ENCODE measurements at regions not wholly inside any gene's neighbourhood (a gene's known extent, or its start where the extent isn't known, plus 50 kb on each side); places are given as distances from the start of the nearest gene placed in this dataset.

GRCh38 chr10:124213899-124214510 is 120.6 kb upstream of the CHST15 start:
- H3K9me3 ChIP-seq (ENCODE audit: control insufficient read depth, low read length) = no peaks in the 10 kb centered on the region
- H3K9ac ChIP-seq (ENCODE audit: low read length) = no peak overlapping the region
- H3K27me3 ChIP-seq (ENCODE audit: control insufficient read depth, insufficient read depth, low read length) = no peaks in the 10 kb centered on the region
- no peak overlapping the region for H3K4me3 ChIP-seq (ENCODE audit: low read length)
- no peaks in the 10 kb centered on the region for H3K4me1 ChIP-seq (ENCODE audit: control insufficient read depth, insufficient read depth, low read length)
- H3K36me3 ChIP-seq (ENCODE audit: control insufficient read depth, insufficient read depth, low read length) = no peaks in the 10 kb centered on the region

DNA sequence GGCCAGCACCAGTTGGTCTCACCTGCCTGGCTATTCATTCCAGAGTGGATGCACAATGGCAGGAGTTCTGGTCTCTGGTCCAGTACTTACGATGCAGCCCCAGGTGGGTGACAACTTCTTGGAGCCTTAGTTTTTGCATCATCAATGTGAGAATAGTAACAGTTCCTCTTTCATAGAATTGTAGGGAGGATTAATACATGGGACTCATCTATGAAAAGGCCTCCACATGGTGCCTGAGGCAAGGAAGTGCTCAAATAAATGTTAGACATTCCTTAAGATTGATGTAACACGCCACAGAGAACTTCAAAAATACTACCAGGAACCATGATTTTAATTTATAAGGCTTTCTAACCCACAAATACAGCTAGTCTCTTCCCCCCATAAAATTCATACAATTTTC is 120.1 kb upstream of the CHST15 start:
- H3K4me1 ChIP-seq (ENCODE audit: control insufficient read depth, insufficient read depth, low read length) = no peaks in the 10 kb centered on the region
- no peak overlapping the region for H3K9ac ChIP-seq (ENCODE audit: low read length)
- H3K36me3 ChIP-seq (ENCODE audit: control insufficient read depth, insufficient read depth, low read length) = no peaks in the 10 kb centered on the region
- H3K9me3 ChIP-seq (ENCODE audit: control insufficient read depth, low read length) = no peaks in the 10 kb centered on the region
- H3K27me3 ChIP-seq (ENCODE audit: control insufficient read depth, insufficient read depth, low read length) = no peaks in the 10 kb centered on the region
- H3K4me3 ChIP-seq (ENCODE audit: low read length) = no peak overlapping the region

GRCh38 chr10:124212702-124213101 is 119.3 kb upstream of the CHST15 start:
- Histone ChIP-seq H3K27me3 (ENCODE audit: control insufficient read depth, insufficient read depth, low read length) (no peaks in the 10 kb centered on the region), H3K9me3 (ENCODE audit: control insufficient read depth, low read length) (no peaks in the 10 kb centered on the region), H3K36me3 (ENCODE audit: control insufficient read depth, insufficient read depth, low read length) (no peaks in the 10 kb centered on the region), H3K9ac (ENCODE audit: low read length) (no peak overlapping the region), H3K4me3 (ENCODE audit: low read length) (no peak overlapping the region), H3K4me1 (ENCODE audit: control insufficient read depth, insufficient read depth, low read length) (no peaks in the 10 kb centered on the region)

- H3K9me3 ChIP-seq (ENCODE audit: control insufficient read depth, low read length) = no peaks in the 10 kb centered on the region
- H3K4me3 ChIP-seq (ENCODE audit: low read length) = no peak overlapping the region
- no peak overlapping the region for H3K9ac ChIP-seq (ENCODE audit: low read length)
- no peaks in the 10 kb centered on the region for H3K27me3 ChIP-seq (ENCODE audit: control insufficient read depth, insufficient read depth, low read length)
- no peaks in the 10 kb centered on the region for H3K36me3 ChIP-seq (ENCODE audit: control insufficient read depth, insufficient read depth, low read length)
- no peaks in the 10 kb centered on the region for H3K4me1 ChIP-seq (ENCODE audit: control insufficient read depth, insufficient read depth, low read length)
These were observed 118.5 kb upstream of the CHST15 start for GRCh38 chr10:124211921-124212320.

DNA sequence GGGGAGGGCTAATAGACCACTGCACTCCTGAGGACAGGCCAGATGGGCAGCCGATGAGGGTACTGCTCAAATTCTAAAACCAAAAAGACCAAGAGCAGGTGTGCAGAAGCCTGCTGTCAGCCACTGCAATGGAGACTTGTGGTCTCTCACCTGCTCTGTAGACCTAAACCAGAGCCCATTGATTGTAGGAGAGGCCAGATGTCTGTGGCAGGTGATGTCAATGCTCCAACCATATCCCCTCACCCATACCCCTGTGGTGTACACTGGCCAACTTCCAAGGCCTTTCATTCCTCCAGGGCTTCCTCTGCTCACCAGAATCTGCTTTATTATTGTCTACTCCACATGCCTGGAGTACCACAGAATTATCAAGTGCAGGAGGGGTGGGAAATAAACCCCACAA is 116.9 kb upstream of the CHST15 start:
- H3K27me3 ChIP-seq (ENCODE audit: control insufficient read depth, insufficient read depth, low read length) = no peaks in the 10 kb centered on the region
- H3K4me1 ChIP-seq (ENCODE audit: control insufficient read depth, insufficient read depth, low read length) = no peaks in the 10 kb centered on the region
- H3K36me3 ChIP-seq (ENCODE audit: control insufficient read depth, insufficient read depth, low read length) = no peaks in the 10 kb centered on the region
- no peak overlapping the region for H3K4me3 ChIP-seq (ENCODE audit: low read length)
- H3K9me3 ChIP-seq (ENCODE audit: control insufficient read depth, low read length) = no peaks in the 10 kb centered on the region
- H3K9ac ChIP-seq (ENCODE audit: low read length) = no peak overlapping the region

DNA sequence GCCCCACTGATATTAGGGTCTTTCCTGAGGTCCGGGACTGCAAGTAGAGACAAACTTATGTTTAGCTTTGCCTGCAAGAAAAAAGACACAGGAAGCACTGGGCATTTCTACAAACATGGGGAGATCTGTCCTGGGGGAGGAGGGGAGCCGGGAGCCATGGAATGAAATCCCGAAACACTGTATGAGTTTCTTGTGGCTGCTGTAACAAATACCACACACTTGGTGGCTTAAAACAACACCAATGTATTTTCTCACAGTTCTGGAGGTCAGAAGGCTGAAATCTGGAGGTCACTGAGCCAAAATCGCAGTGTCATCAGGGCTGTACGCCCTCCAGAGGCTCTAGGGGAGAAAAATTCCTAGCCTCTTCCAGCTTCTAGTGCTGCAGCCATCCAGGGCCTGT is 114.0 kb upstream of the CHST15 start:
- H3K4me3 ChIP-seq (ENCODE audit: low read length) = no peak overlapping the region
- H3K36me3 ChIP-seq (ENCODE audit: control insufficient read depth, insufficient read depth, low read length) = no peaks in the 10 kb centered on the region
- H3K27me3 ChIP-seq (ENCODE audit: control insufficient read depth, insufficient read depth, low read length) = no peaks in the 10 kb centered on the region
- no peaks in the 10 kb centered on the region for H3K4me1 ChIP-seq (ENCODE audit: control insufficient read depth, insufficient read depth, low read length)
- no peak overlapping the region for H3K9ac ChIP-seq (ENCODE audit: low read length)
- no peaks in the 10 kb centered on the region for H3K9me3 ChIP-seq (ENCODE audit: control insufficient read depth, low read length)

DNA sequence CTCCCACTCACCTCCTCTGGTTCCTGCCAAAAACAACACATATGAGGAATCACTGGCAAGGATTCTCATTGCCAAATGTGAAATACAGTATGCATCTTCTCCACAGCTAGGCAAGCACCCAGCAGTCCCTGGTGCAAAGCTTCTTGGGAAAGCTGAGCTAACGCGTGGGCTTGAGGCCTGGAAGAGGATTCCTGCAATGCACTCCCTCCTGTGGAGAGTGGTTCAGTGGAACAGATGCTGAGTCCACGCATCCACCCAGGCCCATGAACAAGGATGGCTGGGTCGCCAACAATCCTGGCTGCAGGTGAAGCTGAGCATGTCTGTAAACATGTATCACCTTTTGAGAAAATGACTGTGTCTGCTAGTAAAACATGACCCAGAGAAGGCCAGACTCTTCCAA is 113.2 kb upstream of the CHST15 start:
- H3K27me3 ChIP-seq (ENCODE audit: control insufficient read depth, insufficient read depth, low read length) = no peaks in the 10 kb centered on the region
- H3K9me3 ChIP-seq (ENCODE audit: control insufficient read depth, low read length) = no peaks in the 10 kb centered on the region
- no peak overlapping the region for H3K9ac ChIP-seq (ENCODE audit: low read length)
- H3K4me3 ChIP-seq (ENCODE audit: low read length) = no peak overlapping the region
- no peaks in the 10 kb centered on the region for H3K4me1 ChIP-seq (ENCODE audit: control insufficient read depth, insufficient read depth, low read length)
- H3K36me3 ChIP-seq (ENCODE audit: control insufficient read depth, insufficient read depth, low read length) = no peaks in the 10 kb centered on the region

GRCh38 chr10:124205432-124205831 is 112.0 kb upstream of the CHST15 start:
- Histone ChIP-seq H3K9me3 (ENCODE audit: control insufficient read depth, low read length) (no peaks in the 10 kb centered on the region), H3K4me1 (ENCODE audit: control insufficient read depth, insufficient read depth, low read length) (no peaks in the 10 kb centered on the region), H3K36me3 (ENCODE audit: control insufficient read depth, insufficient read depth, low read length) (no peaks in the 10 kb centered on the region), H3K27me3 (ENCODE audit: control insufficient read depth, insufficient read depth, low read length) (no peaks in the 10 kb centered on the region), H3K9ac (ENCODE audit: low read length) (no peak overlapping the region), H3K4me3 (ENCODE audit: low read length) (no peak overlapping the region)

DNA sequence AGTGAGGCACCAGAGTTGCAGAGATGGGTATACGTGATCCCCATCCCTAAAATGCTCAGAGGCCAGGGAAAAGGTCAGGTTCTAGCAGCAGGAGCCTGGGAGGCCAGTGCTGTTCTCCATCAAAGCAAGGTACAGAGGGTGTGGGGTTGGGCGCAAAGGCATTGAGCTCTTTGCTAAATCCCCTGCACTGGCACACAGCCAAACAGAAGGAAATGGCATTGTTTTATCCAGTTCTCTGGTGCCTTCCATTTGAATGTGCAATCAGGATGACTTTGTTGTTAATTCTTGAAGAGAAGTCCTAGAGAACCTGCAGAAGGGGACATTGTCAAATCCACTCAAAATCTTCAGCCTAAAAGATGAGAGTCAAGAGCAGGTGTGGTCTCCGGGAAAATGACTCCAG is 111.3 kb upstream of the CHST15 start:
- no peaks in the 10 kb centered on the region for H3K4me1 ChIP-seq (ENCODE audit: control insufficient read depth, insufficient read depth, low read length)
- no peaks in the 10 kb centered on the region for H3K36me3 ChIP-seq (ENCODE audit: control insufficient read depth, insufficient read depth, low read length)
- H3K27me3 ChIP-seq (ENCODE audit: control insufficient read depth, insufficient read depth, low read length) = no peaks in the 10 kb centered on the region
- H3K4me3 ChIP-seq (ENCODE audit: low read length) = no peak overlapping the region
- H3K9me3 ChIP-seq (ENCODE audit: control insufficient read depth, low read length) = no peaks in the 10 kb centered on the region
- no peak overlapping the region for H3K9ac ChIP-seq (ENCODE audit: low read length)

DNA sequence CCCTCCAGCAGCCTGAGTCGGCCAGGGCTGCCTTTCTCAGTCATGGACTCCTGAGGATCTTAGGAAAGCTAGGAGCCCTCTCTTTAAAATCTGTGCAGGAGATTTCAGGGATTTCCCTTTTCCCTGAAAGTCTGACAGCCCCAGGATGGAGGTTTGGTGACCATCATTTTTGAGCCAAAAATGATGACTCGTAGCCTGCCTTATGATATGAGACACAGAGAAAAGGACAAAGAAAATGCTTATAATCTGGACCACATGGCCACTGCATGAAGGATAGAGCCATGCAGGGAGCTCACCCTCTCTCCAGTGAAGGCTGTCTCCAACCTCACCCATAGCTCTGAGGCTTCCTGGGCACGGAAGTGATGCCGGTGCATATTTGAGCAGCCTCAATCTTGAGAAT is 106.6 kb upstream of the CHST15 start:
- no peak overlapping the region for H3K9ac ChIP-seq (ENCODE audit: low read length)
- H3K9me3 ChIP-seq (ENCODE audit: control insufficient read depth, low read length) = no peaks in the 10 kb centered on the region
- H3K27me3 ChIP-seq (ENCODE audit: control insufficient read depth, insufficient read depth, low read length) = no peaks in the 10 kb centered on the region
- no peak overlapping the region for H3K4me3 ChIP-seq (ENCODE audit: low read length)
- no peaks in the 10 kb centered on the region for H3K36me3 ChIP-seq (ENCODE audit: control insufficient read depth, insufficient read depth, low read length)
- H3K4me1 ChIP-seq (ENCODE audit: control insufficient read depth, insufficient read depth, low read length) = no peaks in the 10 kb centered on the region

DNA sequence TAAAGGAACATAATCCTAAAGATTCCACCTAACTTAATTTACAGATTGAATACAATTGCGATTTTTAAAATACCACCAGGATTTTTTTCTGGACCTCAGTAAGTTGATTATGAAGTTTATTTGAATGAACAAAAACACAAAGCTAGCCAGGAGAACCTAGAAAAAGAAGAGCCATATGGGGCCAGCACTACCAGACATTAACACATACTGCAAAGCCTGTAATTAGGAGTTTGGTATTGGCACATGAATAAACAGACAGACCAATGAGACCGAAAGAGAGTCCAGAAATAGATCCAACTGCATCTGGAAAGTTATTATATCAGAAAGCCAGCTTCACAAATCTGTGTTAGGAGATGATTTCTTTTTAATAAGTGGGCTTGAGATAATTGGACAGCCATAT is 105.5 kb upstream of the CHST15 start:
- no peaks in the 10 kb centered on the region for H3K9me3 ChIP-seq (ENCODE audit: control insufficient read depth, low read length)
- H3K36me3 ChIP-seq (ENCODE audit: control insufficient read depth, insufficient read depth, low read length) = no peaks in the 10 kb centered on the region
- no peaks in the 10 kb centered on the region for H3K27me3 ChIP-seq (ENCODE audit: control insufficient read depth, insufficient read depth, low read length)
- no peak overlapping the region for H3K9ac ChIP-seq (ENCODE audit: low read length)
- no peaks in the 10 kb centered on the region for H3K4me1 ChIP-seq (ENCODE audit: control insufficient read depth, insufficient read depth, low read length)
- H3K4me3 ChIP-seq (ENCODE audit: low read length) = no peak overlapping the region

GRCh38 chr10:124198125-124198501 is 104.7 kb upstream of the CHST15 start:
- H3K9me3 ChIP-seq (ENCODE audit: control insufficient read depth, low read length) = no peaks in the 10 kb centered on the region
- no peaks in the 10 kb centered on the region for H3K4me1 ChIP-seq (ENCODE audit: control insufficient read depth, insufficient read depth, low read length)
- H3K36me3 ChIP-seq (ENCODE audit: control insufficient read depth, insufficient read depth, low read length) = no peaks in the 10 kb centered on the region
- no peaks in the 10 kb centered on the region for H3K27me3 ChIP-seq (ENCODE audit: control insufficient read depth, insufficient read depth, low read length)
- no peak overlapping the region for H3K4me3 ChIP-seq (ENCODE audit: low read length)
- H3K9ac ChIP-seq (ENCODE audit: low read length) = no peak overlapping the region
